GM12865 (cell line): ENCODE measurements at regions not wholly inside any gene's neighbourhood (a gene's known extent, or its start where the extent isn't known, plus 50 kb on each side); places are given as distances from the start of the nearest gene placed in this dataset.

Experiments used
- DNase-seq: peaks from one replicate; pipeline ENCODE4 v3.0.0; 2010; ENCODE audit warnings: low read depth
- H3K4me3 ChIP-seq: 2 replicates; pipeline ENCODE4 v1.5.1; 2011; ENCODE audit warnings: mild to moderate bottlenecking, low read depth, low read length, control low read depth
- CTCF ChIP-seq: IDR thresholded peaks from 2 replicates; pipeline ENCODE4 v1.5.1; 2011; ENCODE audit warnings: low read length, control low read depth, low read depth, inconsistent platforms; ENCODE audit not compliant: insufficient read depth; ENCODE audit errors: missing control alignments

- H3K4me3 ChIP-seq = no peak overlapping the region
- DNase-seq = no peak
- no peak for TF ChIP-seq CTCF
Observed at GRCh38 chr7:41818765-41819398, 116.0 kb upstream of the INHBA start.

GRCh38 chr7:41817386-41817785, 114.5 kb upstream of the INHBA start:
- H3K4me3 ChIP-seq = no peak overlapping the region
- peak; percentile 40 for DNase-seq
- no peak for TF ChIP-seq CTCF

- DNase-seq = peak; percentile 64
- TF ChIP-seq CTCF = no peak
- H3K4me3 ChIP-seq = no peak overlapping the region
Observed at GRCh38 chr7:41816111-41816510, 113.2 kb upstream of the INHBA start.

GRCh38 chr7:41814888-41815287, 112.0 kb upstream of the INHBA start:
- TF ChIP-seq CTCF = no peak
- no peak for DNase-seq
- no peak overlapping the region for H3K4me3 ChIP-seq

GRCh38 chr7:41813286-41813685, 110.4 kb upstream of the INHBA start:
- TF ChIP-seq CTCF = no peak
- no peak overlapping the region for H3K4me3 ChIP-seq
- no peak for DNase-seq

- H3K4me3 ChIP-seq = no peak overlapping the region
- no peak for DNase-seq
- TF ChIP-seq CTCF = no peak
Observed at GRCh38 chr7:41811941-41812340, 109.1 kb upstream of the INHBA start.

- H3K4me3 ChIP-seq = no peak overlapping the region
- DNase-seq = peak; percentile 62
- TF ChIP-seq CTCF = no peak
Observed at GRCh38 chr7:41809940-41810576, 107.2 kb upstream of the INHBA start.
